GM12865 (cell line): ENCODE measurements at regions not wholly inside any gene's neighbourhood (a gene's known extent, or its start where the extent isn't known, plus 50 kb on each side); places are given as distances from the start of the nearest gene placed in this dataset.

Experiments
- DNase-seq: peaks from one replicate; pipeline ENCODE4 v3.0.0; 2010; ENCODE audit warnings: low read depth
- H3K4me3 ChIP-seq: 2 replicates; pipeline ENCODE4 v1.5.1; 2011; ENCODE audit warnings: mild to moderate bottlenecking, low read depth, low read length, control low read depth
- TF ChIP-seq, protein P1 (sequence below): IDR thresholded peaks from 2 replicates; pipeline ENCODE4 v1.5.1; 2011; ENCODE audit warnings: low read length, control low read depth, low read depth, inconsistent platforms; ENCODE audit not compliant: insufficient read depth; ENCODE audit errors: missing control alignments

DNA sequence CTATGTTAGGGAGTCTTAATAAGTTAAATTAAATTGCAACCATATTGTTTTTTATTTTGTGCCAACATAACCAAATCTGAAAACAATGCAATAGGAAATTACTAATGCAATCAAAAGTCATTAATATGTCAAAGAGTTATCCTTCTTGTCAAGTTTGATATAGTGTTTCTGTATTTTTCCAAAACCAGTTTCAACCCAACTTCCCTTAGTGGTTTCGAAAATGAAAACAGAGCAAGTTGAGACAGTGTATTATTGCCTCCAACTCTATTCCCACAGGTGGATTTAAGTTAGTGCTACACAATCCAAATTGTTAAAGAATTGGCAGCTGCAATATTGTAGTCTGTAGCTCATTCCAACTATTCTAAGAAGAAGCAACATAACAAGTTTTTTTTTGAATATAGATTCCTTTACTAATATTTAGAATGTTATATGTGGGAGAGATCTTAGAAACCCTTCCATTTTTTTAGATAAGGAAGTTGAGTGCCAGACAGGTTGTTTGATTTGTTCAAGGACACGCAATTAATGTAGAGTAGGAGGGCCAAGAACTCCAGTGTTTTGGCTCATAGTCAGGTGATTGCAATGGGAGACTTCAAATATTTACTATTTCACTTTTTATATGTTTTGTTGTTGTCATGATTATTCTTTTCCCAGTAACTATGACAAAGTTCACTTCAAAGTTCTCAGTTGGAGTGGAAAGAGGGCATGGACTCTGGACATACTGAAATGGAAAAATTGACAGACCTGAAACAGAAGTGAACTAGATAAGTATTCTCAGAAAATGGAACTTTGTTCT, 282.4 kb upstream of the HSF2 start:
- no peak overlapping the region for H3K4me3 ChIP-seq
- TF ChIP-seq, protein P1, sequence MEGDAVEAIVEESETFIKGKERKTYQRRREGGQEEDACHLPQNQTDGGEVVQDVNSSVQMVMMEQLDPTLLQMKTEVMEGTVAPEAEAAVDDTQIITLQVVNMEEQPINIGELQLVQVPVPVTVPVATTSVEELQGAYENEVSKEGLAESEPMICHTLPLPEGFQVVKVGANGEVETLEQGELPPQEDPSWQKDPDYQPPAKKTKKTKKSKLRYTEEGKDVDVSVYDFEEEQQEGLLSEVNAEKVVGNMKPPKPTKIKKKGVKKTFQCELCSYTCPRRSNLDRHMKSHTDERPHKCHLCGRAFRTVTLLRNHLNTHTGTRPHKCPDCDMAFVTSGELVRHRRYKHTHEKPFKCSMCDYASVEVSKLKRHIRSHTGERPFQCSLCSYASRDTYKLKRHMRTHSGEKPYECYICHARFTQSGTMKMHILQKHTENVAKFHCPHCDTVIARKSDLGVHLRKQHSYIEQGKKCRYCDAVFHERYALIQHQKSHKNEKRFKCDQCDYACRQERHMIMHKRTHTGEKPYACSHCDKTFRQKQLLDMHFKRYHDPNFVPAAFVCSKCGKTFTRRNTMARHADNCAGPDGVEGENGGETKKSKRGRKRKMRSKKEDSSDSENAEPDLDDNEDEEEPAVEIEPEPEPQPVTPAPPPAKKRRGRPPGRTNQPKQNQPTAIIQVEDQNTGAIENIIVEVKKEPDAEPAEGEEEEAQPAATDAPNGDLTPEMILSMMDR, result no peak
- DNase-seq, result no peak

DNA sequence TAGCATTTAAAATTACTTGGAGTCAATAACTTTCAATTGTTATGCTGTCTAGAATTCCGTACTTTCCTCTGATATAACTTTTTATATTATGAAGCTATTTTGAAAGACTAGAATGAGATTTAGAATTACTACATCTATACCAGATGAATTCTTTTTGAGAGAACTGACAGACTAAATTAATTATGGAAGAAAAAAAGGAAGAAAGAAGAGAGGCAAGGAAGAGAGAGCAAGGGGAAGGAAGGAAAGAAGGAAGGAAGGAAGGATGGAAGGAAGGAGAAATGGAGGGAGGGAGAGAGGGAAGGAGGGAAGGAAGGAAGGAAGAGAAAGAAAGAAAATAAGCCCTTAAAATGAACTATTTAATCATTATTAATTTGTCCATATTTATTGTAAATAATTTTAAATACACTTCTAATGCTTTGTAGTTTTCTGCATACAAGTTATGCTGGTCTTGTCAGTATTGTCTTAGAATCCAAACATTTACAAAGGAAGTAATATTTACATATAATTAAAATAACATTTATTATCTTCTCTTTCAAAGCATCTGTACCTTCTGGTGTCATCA, 280.4 kb upstream of the HSF2 start:
- TF ChIP-seq, protein P1, result no peak
- no peak for DNase-seq
- H3K4me3 ChIP-seq, result no peak overlapping the region

DNA sequence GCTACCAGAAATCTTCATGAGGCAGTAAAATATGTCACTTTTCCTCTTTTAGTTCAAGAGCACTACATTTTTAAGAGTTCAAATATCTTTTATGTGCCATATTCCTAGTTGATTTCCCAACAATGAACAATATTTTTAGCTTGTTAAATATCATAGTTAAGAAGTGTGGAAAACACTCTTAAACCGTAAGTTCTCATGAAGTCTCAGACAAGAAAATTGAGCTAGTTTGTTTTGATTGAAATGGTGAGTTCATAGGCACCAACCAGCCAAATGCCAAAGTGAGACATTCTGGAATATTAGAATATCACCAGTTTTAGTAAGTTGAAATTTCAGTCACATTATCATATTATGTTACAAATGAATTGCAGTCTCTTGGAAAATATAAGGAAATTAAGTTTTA, 277.2 kb upstream of the HSF2 start:
- DNase-seq, result no peak
- TF ChIP-seq, protein P1, result no peak
- no peak overlapping the region for H3K4me3 ChIP-seq

DNA sequence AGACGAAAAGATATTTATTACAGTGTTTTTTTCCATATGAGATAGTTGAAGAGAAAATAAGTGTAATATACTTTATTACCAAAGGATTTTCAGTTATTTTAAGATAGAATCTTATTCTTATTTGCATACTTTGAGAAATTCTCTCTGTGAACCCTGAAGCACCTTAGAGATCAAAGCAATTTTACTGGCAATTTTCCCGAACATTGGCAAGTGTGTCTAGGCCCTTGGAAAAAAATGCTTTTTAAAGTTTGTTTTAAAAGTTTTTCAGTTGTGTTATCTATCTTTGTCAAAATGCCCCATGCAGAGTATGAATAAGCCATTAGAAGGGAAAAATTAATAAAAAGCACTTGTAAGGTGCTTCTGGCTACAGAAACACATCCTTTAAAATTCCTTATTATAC, 276.8 kb upstream of the HSF2 start:
- TF ChIP-seq, protein P1, result no peak
- H3K4me3 ChIP-seq, result no peak overlapping the region
- DNase-seq, result no peak

DNA sequence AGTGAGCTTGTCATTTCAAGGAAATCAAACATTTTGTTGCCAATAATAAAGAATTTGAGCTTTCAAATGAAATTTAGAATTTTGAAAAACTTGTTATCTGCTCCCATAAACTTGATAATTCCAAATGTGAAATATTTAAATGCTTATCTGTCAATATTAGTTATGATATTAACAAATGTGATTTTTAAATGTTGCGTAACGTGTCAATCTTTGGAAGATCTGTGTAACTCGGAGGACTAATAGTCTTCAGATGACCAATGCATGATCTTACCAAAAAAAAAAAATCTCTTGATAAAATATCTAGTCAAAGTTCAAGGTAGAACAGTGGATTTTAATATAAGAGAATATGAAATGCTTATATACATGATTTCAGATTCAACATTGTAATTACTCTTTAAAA, 274.5 kb upstream of the HSF2 start:
- TF ChIP-seq, protein P1, result no peak
- H3K4me3 ChIP-seq, result no peak overlapping the region
- DNase-seq, result no peak

DNA sequence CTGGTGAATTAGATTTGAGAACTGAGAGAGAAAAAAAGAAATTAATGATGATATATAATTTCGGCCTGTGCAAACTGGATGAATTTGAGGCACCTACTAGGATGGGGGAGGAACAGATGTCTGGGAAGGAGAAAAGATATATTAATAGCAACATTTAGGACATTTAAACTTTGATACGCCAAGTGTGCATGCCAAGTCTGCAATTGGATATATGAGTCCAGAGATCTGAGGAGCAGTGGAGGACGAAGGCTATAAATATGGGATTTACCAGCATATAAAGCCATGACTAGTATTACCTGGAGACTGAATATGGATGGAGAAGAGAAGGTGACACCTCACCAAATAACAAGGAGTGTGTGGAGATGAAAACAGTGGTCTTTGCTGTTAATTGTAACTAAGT, 272.6 kb upstream of the HSF2 start:
- TF ChIP-seq, protein P1, result no peak
- no peak overlapping the region for H3K4me3 ChIP-seq
- DNase-seq, result no peak
